ENCODE measurements at regions not wholly inside any gene's neighbourhood (a gene's known extent, or its start where the extent isn't known, plus 50 kb on each side); places are given as distances from the start of the nearest gene placed in this dataset.

GRCh38 chr1:185397183-185397582 lies 80.1 kb upstream of the IVNS1ABP start:
- TF ChIP-seq, protein P1, sequence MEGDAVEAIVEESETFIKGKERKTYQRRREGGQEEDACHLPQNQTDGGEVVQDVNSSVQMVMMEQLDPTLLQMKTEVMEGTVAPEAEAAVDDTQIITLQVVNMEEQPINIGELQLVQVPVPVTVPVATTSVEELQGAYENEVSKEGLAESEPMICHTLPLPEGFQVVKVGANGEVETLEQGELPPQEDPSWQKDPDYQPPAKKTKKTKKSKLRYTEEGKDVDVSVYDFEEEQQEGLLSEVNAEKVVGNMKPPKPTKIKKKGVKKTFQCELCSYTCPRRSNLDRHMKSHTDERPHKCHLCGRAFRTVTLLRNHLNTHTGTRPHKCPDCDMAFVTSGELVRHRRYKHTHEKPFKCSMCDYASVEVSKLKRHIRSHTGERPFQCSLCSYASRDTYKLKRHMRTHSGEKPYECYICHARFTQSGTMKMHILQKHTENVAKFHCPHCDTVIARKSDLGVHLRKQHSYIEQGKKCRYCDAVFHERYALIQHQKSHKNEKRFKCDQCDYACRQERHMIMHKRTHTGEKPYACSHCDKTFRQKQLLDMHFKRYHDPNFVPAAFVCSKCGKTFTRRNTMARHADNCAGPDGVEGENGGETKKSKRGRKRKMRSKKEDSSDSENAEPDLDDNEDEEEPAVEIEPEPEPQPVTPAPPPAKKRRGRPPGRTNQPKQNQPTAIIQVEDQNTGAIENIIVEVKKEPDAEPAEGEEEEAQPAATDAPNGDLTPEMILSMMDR (IDR thresholded peaks at IDR 0.05), result no peak
- TF ChIP-seq EP300 (IDR thresholded peaks at IDR 0.05) (no peak), POLR2A (IDR thresholded peaks at IDR 0.05) (no peak)

Measured in sigmoid colon (tissue), 4 donors.